HG03575 (cell line): ENCODE measurements at regions not wholly inside any gene's neighbourhood (a gene's known extent, or its start where the extent isn't known, plus 50 kb on each side); places are given as distances from the start of the nearest gene placed in this dataset.
"Not testable (repeated sequence)": the region's sequence is repeated elsewhere in the genome, so short reads cannot be mapped to it uniquely, and the experiment has no call there.

Experiments
- ATAC-seq: cut with Tn5 transposase; IDR thresholded peaks from one replicate; pipeline ENCODE4 v1.9.1; 2021; ENCODE audit not compliant: unreplicated experiment, insufficient number of reproducible peaks, low FRiP score; ENCODE audit errors: extremely low read depth

DNA sequence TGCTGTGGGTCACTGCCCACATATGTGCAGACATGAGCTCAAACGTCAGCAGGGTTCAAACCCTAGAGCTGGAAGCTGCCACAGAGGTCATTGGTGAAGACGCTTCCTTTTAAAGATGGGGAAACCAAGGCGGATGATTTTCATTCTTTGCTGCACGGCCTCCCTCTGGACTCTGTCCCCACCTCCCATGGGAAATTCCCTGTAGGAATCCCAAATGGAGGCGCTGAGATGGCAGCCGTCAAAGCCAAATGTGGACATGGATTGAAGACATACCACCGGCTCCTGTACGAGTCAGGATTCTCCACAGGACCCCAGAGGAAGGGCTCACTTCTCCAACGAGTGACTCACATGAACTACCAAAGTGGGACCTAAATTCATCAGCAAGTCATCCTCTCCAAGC, 286.4 kb downstream of the CRLF2 start:
- no peak for ATAC-seq

DNA sequence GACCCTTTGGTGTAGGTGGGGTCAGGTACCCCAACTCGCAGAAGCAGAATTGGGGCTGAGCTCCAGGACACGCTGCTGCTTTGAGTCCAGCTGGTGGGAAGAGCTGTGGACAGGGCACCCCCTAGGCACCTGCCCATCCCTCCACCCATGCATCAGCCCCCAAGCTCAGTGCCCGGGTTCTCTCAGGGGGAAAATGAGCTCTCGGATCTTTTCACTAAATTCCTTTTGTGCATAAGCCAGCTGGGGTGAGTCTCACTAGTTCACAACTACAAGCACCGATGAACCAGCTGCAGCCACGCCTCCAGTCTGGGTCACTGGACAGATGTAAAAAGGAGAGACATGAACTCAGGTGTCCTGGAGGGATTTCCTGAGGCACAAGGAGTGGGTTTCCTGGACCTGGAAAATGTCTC, 286.8 kb downstream of the CRLF2 start:
- ATAC-seq = no peak

DNA sequence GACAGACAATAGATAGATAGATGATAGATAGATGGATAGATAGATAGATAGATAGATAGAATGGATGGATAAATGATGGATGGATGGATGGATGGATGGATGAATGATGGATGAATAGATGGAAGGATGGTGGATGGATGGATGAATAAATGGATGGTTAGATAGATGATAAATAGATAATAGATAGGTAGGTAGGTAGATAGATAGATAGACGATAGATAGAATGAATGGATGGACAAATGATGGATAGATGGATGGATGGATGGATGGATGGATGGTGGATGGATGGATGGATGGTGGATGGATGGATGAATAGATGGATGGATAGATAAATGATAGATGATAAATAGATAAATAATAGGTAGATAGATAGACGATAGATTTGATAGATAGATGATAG, 287.4 kb downstream of the CRLF2 start:
- no peak for ATAC-seq

DNA sequence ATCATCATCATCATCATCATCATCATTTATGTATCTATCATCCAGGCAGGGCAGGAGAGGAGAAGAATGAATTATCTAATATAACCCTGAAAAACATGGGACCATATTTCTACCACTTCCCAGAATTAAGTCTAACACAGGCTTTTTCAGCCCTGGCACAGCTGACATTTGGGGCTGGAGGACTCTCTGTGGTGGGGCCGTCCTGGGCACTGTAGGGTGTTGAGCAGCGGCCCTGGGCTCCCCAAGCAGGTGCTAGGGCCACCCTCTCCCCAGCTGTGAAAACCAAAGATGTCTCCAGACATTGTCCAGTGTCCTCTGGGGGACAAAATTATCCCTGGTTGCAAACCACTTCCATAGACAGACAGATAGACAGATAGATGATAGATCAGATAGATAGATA, 288.4 kb downstream of the CRLF2 start:
- no peak for ATAC-seq

DNA sequence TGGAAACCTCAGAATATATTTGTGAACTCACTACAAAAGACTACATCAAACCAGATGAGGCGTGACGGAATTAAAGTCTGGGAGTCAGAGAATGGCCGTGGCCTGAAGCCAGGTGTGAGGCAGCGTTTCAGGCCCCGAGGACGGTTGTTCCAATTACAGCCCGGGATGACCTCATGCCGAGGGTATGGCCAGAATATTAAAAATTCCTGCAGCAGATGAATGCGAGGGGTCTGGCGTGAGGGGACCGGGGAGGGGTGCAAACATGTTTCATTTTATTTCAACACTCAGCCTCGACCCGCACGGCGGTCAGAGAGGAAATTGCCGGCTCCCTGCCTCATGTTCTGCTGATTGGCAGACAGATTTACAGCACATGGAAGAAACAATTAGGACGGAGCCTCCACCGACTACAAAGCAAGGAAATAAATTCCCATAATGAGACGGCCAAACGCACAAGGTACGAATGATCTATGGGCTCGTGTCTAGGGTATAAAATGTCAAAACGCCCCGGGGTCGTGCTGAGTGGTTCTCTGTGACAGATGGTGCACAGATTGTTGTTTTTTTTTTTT, 289.7 kb downstream of the SHOX start:
- ATAC-seq = no peak

DNA sequence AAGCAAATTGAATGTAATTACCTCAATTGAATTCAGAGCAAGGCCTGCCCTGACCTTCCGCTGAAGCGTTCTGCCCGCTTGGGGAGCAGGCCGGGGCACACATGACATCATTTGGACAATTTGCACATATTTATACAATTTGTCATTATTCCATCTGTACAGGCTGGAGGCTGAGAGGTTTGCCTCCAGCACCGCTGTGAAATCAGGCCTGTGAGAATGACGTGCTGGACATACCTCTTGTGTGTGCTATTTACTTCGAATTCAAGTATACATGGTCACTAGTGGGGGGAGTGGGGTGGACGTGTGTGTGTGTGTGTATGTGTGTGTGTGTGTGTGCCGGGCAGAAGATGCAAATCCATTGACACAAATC, 285.6 kb downstream of the SHOX start:
- no peak for ATAC-seq

DNA sequence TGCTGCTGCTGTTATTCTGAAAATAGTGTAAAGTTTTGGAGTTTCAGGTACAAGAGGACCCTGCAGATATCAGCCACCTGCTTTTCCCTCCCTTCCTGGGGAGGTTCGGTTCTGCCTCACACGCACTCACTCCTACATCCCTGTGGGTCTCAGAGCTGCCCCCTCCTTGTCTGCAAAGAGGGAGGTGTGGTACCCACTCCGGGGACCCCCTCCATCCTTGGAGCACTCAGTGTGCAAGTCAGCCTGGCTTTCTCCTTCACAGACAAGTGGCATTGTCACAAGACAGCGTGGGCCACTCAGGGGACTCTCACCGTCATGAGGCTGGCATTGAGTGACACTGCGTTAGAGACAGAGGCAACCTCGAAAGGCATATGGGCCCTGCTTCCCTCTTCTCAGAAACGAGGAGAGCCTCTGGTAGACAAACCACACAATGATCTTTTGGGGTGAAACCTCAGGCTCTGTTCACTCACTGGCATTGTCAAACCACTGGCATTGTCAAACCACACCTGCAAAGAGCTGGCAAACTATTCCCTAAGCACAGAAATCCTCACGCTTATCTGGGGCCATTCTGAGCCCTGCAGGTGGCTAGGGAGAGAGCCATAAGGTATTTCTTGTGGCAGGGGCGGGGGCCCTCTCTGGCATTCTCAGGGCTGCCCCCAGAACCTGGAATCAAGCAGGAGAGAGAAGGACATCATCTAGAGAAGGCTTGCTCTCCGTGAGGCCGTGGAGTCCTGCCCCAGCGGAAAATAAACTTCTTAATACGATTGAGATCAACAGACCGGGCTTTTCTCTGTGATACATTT, 285.0 kb downstream of the SHOX start:
- ATAC-seq = no peak

DNA sequence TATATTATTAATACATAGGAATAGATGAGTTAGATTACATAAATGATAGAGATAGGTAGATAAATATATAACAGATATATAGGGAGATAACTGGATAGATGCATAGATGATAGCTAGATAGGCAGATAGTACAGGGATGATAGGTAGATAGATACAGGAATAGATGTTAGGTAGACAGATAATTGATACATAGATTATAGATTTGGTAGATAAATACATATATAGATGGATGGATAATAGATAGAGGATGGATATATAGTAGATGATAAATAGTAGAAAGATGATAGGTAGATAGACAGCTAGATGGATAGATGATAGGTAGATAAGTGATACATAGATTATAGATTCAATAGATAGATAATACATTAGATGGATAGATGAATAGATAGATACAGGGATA, 283.6 kb downstream of the SHOX start:
- ATAC-seq = no peak

DNA sequence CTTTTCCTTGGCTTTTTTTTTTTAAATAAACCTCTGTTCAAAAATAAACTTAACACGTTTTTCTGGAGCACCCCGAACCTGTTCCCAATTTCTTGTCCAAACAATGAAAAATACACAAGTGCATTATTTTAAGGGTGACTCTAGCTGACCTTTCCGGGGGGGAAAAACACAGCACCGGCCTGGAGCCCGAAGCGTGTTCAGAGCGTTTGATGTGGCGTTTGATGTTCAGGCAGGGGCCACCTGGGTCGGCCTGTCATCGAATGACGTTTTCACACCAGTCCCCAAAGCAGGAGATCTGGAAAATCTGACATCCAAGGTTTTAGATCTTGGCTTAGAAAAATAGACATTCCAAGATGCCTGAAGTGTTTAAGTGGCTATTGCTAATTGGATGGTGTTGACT, 282.1 kb downstream of the SHOX start:
- ATAC-seq = no peak

DNA sequence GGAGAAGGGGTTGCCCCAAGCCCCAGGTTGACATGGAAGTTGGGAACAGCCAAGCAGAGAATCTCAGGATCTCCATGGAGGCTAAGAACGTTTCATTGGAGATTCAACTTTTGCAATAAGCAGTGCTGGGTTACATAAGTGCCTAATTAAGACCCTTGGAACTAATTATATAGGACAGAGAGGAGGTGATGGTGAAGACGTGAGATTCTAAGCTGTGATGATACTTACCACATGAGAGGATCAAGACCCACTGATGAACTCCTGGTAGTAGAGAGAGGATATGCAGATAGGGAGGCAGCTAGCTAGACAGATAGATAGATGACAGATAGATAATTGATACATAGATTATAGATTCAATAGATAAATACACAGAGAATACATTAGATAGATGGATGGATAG, 278.5 kb downstream of the SHOX start:
- not testable (repeated sequence) for ATAC-seq

DNA sequence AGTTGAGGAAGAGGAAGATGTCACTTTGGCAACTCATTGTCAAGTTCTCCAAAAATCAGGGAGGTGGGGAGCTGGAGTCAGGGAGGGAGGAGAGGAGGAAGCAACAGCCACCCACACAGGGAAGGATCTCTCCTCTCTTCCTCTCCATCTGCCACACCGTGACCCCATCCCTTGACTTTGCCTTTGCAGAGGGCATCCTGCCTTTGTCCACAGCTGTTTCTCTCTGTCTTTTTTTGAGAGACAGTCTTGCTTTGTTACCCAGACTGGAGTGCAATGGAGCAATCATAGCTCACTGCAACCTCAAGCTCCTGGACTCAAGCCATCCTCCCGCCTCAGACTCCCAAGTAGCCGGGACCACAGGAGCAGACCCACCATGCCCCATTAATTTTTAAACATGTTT, 276.0 kb downstream of the SHOX start:
- no peak for ATAC-seq

DNA sequence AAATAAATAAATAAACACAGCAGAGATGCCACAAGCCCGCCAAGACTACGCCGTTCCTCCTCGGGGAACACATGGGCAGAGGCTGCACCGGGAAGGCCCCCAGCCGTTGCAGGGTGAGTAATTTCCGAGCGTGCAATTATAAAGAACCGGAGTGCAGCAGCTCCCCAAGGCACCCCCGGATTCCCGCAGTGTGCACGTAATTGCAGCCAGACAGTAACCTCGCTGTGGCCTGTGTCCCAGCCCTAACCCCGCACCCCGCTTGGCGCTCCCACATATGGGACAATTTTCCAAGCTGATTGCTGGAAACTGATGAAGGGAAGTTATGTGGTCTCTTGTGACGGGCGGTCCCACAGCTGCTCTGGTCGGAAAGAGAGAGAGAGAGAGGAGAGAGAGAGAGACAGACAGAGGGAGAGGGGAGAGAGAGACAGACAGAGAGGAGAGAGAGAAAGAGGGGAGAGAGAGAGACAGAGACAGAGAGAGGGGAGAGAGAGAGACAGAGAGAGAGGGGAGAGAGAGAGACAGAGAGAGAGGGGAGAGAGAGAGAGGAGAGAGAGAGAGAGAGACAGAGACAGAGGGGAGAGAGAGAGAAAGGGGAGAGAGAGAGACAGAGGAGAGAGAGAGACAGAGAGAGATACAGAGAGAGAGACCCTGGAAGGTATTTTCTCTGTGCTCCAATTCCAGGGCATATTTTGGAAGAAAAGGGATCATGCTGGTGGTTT, 275.4 kb downstream of the SHOX start:
- ATAC-seq = no peak

DNA sequence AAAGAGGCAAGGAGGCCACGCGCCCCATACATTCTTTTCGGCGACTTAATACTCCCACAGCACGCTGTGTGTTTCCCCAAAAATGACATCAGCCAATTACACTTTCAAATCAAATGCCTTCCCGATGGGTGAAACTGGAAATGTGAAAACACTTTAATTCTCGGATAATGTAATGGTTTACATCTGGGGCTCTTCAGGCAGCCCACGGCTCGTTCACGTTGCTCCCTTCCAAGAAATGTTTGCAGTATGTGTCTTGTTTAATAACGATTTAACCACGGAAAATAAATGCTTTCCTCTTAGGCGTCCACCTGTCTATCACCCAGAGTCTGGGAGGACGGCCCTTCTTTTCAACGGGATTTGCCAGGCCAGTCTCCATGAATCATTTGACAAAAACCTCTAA, 272.5 kb downstream of the SHOX start:
- no peak for ATAC-seq

DNA sequence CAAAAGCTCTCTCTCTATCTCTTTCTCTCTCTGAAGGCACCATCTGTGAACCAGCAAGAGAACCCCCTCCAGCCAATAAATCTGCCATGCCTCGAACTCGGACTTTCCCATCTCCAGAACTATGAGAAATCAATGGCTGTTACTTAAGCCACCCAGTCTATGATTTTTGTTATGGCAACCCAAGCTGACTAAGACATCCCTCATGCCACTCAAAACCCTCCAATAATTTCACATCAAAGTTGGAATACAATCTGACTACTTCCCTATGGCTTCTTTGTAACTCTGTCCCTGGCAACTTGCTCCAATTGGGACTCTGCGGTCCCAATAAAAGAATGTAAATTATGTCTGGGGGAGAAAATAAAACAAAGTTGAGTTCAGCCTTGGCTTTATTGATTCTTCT, 265.7 kb downstream of the SHOX start:
- no peak for ATAC-seq

DNA sequence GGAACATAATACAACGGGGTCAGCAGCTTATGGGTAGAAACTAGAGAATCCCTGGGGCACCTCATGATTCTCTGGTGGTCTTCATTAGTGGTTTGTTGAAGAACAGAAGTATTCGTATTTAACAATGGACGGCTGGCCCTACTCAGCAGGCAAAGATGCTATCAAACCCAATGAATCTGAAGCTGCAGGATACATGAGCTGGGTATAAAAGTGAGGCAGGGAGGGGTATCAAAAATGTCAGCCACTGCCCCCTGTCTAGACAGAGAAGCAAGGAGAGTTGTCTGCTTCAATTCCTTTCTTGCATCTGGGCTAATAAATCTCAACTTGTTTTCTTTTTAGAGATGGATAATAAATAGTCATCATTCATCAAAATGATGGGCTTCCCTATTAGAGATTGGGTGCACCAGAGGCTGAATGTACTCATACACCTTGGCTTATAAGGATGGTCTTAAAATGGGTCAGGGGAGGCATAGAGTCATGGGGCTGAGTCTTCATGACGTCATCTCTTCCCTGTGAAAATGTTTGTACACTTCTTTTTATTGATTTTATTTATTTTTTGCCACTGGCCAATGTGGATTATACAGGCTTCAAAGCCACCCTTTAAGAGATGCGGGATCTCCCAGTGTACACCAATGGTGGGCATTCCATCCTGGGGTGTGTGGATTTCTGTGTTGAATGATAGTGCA, 259.5 kb downstream of the SHOX start:
- ATAC-seq = no peak

DNA sequence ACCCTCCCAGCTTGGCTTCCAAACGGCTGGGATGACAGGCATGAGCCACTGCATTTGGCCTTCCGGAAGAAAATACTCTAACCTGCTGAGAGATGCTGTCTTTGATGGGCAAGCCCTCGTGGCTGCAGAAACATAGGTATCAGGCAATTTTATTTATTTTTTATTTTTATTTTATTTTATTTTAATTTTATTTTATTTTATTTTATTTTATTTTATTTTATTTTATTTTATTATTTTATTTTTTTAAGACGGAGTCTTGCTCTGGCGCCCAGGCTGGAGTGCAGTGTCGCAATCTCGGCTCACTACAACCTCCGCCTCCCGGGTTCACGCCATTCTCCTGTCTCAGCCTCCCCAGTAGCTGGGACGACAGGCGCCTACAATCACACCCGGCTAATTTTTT, 257.1 kb downstream of the SHOX start:
- not testable (repeated sequence) for ATAC-seq

DNA sequence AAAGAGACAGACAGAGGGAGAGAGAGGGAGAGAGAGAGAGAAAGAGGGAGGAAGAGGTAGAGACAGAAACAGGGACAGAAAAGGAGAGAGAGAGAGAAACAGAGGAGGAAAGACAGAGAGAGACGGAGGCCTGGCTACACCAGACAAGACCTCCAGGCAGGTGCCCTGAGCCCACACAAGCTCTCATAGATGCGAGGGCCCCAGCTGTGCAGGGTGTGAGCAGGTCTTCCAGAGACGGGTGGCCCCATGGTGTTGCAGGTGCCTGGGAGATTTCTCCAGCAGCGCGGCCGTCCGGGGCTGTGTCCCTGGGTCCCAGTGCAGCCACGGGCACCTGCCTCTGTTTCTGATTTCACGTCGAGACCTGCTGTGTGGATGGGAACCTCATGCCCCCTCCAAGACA, 253.0 kb downstream of the SHOX start:
- ATAC-seq = no peak

DNA sequence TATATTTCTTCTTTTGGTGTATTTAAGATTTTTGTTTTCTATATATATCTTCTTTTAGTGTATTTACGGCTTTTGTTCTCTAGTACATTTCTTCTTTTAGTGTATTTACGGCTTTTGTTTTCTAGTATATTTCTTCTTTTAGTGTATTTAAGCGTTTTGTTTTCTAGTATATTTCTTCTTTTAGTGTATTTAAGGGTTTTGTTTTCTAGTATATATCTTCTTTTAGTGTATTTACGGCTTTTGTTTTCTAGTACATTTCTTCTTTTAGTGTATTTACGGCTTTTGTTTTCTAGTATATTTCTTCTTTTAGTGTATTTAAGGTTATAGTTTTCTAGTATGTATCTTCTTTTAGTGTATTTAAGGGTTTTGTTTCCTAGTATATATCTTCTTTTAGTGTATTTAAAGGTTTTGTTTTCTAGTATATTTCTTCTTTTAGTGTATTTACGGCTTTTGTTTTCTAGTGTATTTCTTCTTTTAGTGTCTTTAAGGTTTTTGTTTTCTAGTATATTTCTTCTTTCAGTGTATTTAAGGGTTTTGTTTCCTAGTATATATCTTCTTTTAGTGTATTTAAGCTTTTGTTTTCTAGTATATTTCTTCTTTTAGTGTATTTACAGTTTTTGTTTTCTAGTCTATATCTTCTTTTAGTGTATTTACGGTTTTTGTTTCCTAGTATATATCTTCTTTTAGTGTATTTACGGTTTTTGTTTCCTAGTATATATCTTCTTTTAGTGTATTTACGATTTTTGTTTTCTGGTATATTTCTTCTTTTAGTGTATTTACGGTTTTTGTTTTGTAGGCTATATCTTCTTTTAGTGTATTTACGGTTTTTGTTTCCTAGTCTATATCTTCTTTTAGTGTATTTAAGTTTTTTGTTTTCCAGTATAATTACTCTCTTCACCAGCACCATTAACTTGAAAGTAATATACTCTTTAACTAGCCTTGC, 249.4 kb downstream of the SHOX start:
- not testable (repeated sequence) for ATAC-seq

DNA sequence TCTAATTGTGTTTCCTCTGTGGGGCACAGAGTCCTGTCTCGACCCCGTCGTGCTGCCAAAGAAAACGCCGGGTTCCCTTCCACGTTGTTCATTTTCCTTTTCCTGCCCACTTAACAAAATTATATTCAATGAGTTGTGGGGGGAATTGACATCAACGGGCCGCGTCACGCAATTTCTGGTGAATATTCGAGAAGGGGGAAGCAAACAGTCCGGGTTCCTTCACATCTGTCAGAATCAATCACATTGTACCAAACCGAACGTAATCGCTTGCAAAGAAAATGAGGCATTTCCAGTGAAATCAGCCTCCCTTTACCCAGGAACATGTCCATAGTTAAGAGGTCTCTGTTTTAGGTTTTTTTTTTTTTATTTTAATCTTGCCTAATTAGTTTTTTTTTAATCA, 243.5 kb downstream of the SHOX start:
- no peak for ATAC-seq
